Lung (tissue), 11 donors: ENCODE measurements at regions not wholly inside any gene's neighbourhood (a gene's known extent, or its start where the extent isn't known, plus 50 kb on each side); places are given as distances from the start of the nearest gene placed in this dataset.

ENCODE experiments used
- ATAC-seq: fragments of 200-7000 bp; cut with Tn5 transposase; one replicate; pipeline ENCODE4 v1.9.1; 2020; ENCODE audit warnings: moderate number of reproducible peaks; ENCODE audit not compliant: insufficient read depth, low FRiP score
- DNase-seq, 3 donors: peaks; one replicate each; pipeline ENCODE4 v3.0.0-alpha.2; 2013 to 2017
- H3K27ac ChIP-seq, 2 donors: one replicate each; pipeline ENCODE4 v1.5.1; 2013; ENCODE audit warnings: mild to moderate bottlenecking in 2 of 2, moderate library complexity in 2 of 2, control low read depth in 1 of 2, inconsistent platforms in 1 of 2, low read depth in 1 of 2, low read length in 1 of 2
- H3K27me3 ChIP-seq, 3 donors: one replicate each; pipeline ENCODE4 v1.5.1; 2013; ENCODE audit warnings: low read length in 2 of 3; ENCODE audit not compliant: control insufficient read depth in 3 of 3, insufficient read depth in 3 of 3
- H3K36me3 ChIP-seq, 4 donors: one replicate each; pipeline ENCODE4 v1.5.1; 2013; ENCODE audit warnings: low read length in 4 of 4, mild to moderate bottlenecking in 1 of 4, moderate library complexity in 1 of 4; ENCODE audit not compliant: control insufficient read depth in 4 of 4, insufficient read depth in 4 of 4
- H3K4me1 ChIP-seq, 5 donors: one replicate each; pipeline ENCODE4 v1.5.1; 2013; ENCODE audit warnings: low read length in 5 of 5, mild to moderate bottlenecking in 2 of 5, moderate library complexity in 1 of 5; ENCODE audit not compliant: control insufficient read depth in 5 of 5, insufficient read depth in 5 of 5
- H3K4me3 ChIP-seq: one replicate; pipeline ENCODE4 v1.5.1; 2013; ENCODE audit warnings: mild to moderate bottlenecking, control low read depth, moderate library complexity
- H3K9ac ChIP-seq, 2 donors: one replicate each; pipeline ENCODE4 v1.5.1; 2013; ENCODE audit warnings: low read length in 2 of 2, control low read depth in 1 of 2; ENCODE audit not compliant: insufficient read depth in 1 of 2
- H3K9me3 ChIP-seq, 4 donors: one replicate each; pipeline ENCODE4 v1.5.1; 2013; ENCODE audit warnings: low read length in 3 of 4, mild to moderate bottlenecking in 1 of 4, moderate library complexity in 1 of 4; ENCODE audit not compliant: control insufficient read depth in 4 of 4, insufficient read depth in 3 of 4
- CTCF ChIP-seq: IDR thresholded peaks from 2 replicates; pipeline ENCODE4 v1.5.1; 2012; ENCODE audit warnings: mild to moderate bottlenecking; ENCODE audit errors: control extremely low read depth, extremely low read depth
- WGBS, 2 donors: extraction: QIAGEN DNeasy Blood & Tissue Kit; methylation state at CpG; one replicate each; pipeline ENCODE4 v1.1.7; 2013; 5-methylcytosine and 5-hydroxymethylcytosine counted together
- donor health status: control.
- donor health status: control.
- donor health status: Bipolar disorder and iron deficiency.
- donor health status: healthy.
- donor health status: DM: yes; HTN: yes; CAD: no.

- no peak for TF ChIP-seq CTCF
- Histone ChIP-seq H3K27me3 (no peaks in the 10 kb centered on the region), H3K9ac (no peak overlapping the region), H3K27ac (no peak overlapping the region), H3K4me1 (no peaks in the 10 kb centered on the region), H3K4me3 (no peak overlapping the region), H3K9me3 (no peaks in the 10 kb centered on the region), H3K36me3 (no peaks in the 10 kb centered on the region)
- ATAC-seq (no peak), DNase-seq (no peak)
- 84 to 93% methylated on average over 7 of the region's 7 CpGs for WGBS, 2 donors
Observed at GRCh38 chr11:92026664-92027063, 198.0 kb upstream of the FAT3 start.

GRCh38 chr11:92024788-92025187 lies 199.8 kb upstream of the FAT3 start:
- Histone ChIP-seq H3K4me3 (no peak overlapping the region), H3K4me1 (no peaks in the 10 kb centered on the region), H3K9ac (no peak overlapping the region), H3K27me3 (no peaks in the 10 kb centered on the region), H3K9me3 (no peaks in the 10 kb centered on the region), H3K27ac (no peak overlapping the region), H3K36me3 (no peaks in the 10 kb centered on the region)
- no peak for TF ChIP-seq CTCF
- ATAC-seq (no peak), DNase-seq (no peak)
- 75 to 88% methylated on average over 2 of the region's 2 CpGs for WGBS, 2 donors

GRCh38 chr11:92022499-92022898 lies 202.1 kb upstream of the FAT3 start:
- peak in 1 of 3 donors; percentile 18 for DNase-seq
- WGBS, 2 donors, result 77 to 88% methylated on average over 2 of the region's 2 CpGs
- no peak for TF ChIP-seq CTCF

GRCh38 chr11:92018332-92018731 lies 206.3 kb upstream of the FAT3 start:
- WGBS, 2 donors, result 85 to 88% methylated on average over 3 of the region's 3 CpGs
- no peak overlapping the region for H3K27ac ChIP-seq
- DNase-seq (no peak), ATAC-seq (no peak)
- H3K4me1 ChIP-seq, result no peaks in the 10 kb centered on the region
- H3K4me3 ChIP-seq, result no peak overlapping the region
- no peak overlapping the region for H3K9ac ChIP-seq
- no peak for TF ChIP-seq CTCF
- no peaks in the 10 kb centered on the region for H3K36me3 ChIP-seq
- peaks cover 2 to 14% (median 8%) of the 10 kb centered on the region in 4 donors for H3K9me3 ChIP-seq
- no peaks in the 10 kb centered on the region for H3K27me3 ChIP-seq

More at GRCh38 chr11:92022499-92022898, 202.1 kb upstream of the FAT3 start:
- Histone ChIP-seq H3K9me3 (peaks cover 0 to 5% (median 1%) of the 10 kb centered on the region in 4 donors), H3K27ac (no peak overlapping the region), H3K9ac (no peak overlapping the region), H3K4me3 (no peak overlapping the region), H3K4me1 (no peaks in the 10 kb centered on the region), H3K36me3 (no peaks in the 10 kb centered on the region), H3K27me3 (no peaks in the 10 kb centered on the region)
- ATAC-seq, result no peak
